ENCODE measurements at regions not wholly inside any gene's neighbourhood (a gene's known extent, or its start where the extent isn't known, plus 50 kb on each side); places are given as distances from the start of the nearest gene placed in this dataset.
"Not testable (repeated sequence)": the region's sequence is repeated elsewhere in the genome, so short reads cannot be mapped to it uniquely, and the experiment has no call there.

GRCh38 chr2:240259201-240259923, 118.9 kb upstream of the OTOS start:
- ATAC-seq (ENCODE audit: insufficient read depth, low read depth) = no peak
- Histone ChIP-seq H3K79me2 (ENCODE audit: insufficient read depth, low read length) (no peaks in the 10 kb centered on the region), H3K27me3 (ENCODE audit: insufficient read depth, low read length, poor library complexity) (no peaks in the 10 kb centered on the region), H3K9ac (ENCODE audit: low read depth, low read length) (no peak overlapping the region), H3K9me3 (ENCODE audit: insufficient read depth, low read length, severe bottlenecking) (no peaks in the 10 kb centered on the region), H3K4me1 (ENCODE audit: insufficient read depth, low read length) (no peaks in the 10 kb centered on the region), H3K4me3 (ENCODE audit: low read depth in 1 of 2, low read length in 2 of 2) (no peak overlapping the region), H2AFZ (ENCODE audit: low read depth, low read length) (no peak overlapping the region), H3K4me2 (ENCODE audit: insufficient read depth, low read length) (no peak overlapping the region), H3K27ac (ENCODE audit: low read length) (no peak overlapping the region), H4K20me1 (ENCODE audit: insufficient read depth, low read length) (no peaks in the 10 kb centered on the region; the same call in 1 of the 2 replicates), H3K36me3 (ENCODE audit: insufficient read depth, low read length) (no peaks in the 10 kb centered on the region)
- no peak for DNase-seq
- TF ChIP-seq CTCF (IDR thresholded peaks at IDR 0.05; ENCODE audit: borderline replicate concordance, extremely low read depth, low read length, poor library complexity, severe bottlenecking) = no peak
- TF ChIP-seq EZH2 (IDR thresholded peaks at IDR 0.05; ENCODE audit: borderline replicate concordance, low read depth, low read length, severe bottlenecking) = no peak

- Histone ChIP-seq H2AFZ (ENCODE audit: low read depth, low read length) (no peak overlapping the region), H3K27me3 (ENCODE audit: insufficient read depth, low read length, poor library complexity) (no peaks in the 10 kb centered on the region), H3K36me3 (ENCODE audit: insufficient read depth, low read length) (no peaks in the 10 kb centered on the region), H3K4me1 (ENCODE audit: insufficient read depth, low read length) (no peaks in the 10 kb centered on the region), H3K9ac (ENCODE audit: low read depth, low read length) (no peak overlapping the region), H3K4me3 (ENCODE audit: low read depth in 1 of 2, low read length in 2 of 2) (no peak overlapping the region), H3K27ac (ENCODE audit: low read length) (no peak overlapping the region), H3K9me3 (ENCODE audit: insufficient read depth, low read length, severe bottlenecking) (no peaks in the 10 kb centered on the region), H4K20me1 (ENCODE audit: insufficient read depth, low read length) (no peaks in the 10 kb centered on the region; the same call in 1 of the 2 replicates), H3K4me2 (ENCODE audit: insufficient read depth, low read length) (no peak overlapping the region), H3K79me2 (ENCODE audit: insufficient read depth, low read length) (no peaks in the 10 kb centered on the region)
- ATAC-seq (ENCODE audit: insufficient read depth, low read depth) (no peak), DNase-seq (no peak)
- TF ChIP-seq CTCF (IDR thresholded peaks at IDR 0.05; ENCODE audit: borderline replicate concordance, extremely low read depth, low read length, poor library complexity, severe bottlenecking) = no peak
- TF ChIP-seq EZH2 (IDR thresholded peaks at IDR 0.05; ENCODE audit: borderline replicate concordance, low read depth, low read length, severe bottlenecking) = no peak
These were observed 119.6 kb upstream of the OTOS start for GRCh38 chr2:240259924-240260529.

GRCh38 chr2:240260664-240261063, 120.2 kb upstream of the OTOS start:
- no peaks in the 10 kb centered on the region; the same call in 1 of the 2 replicates for H4K20me1 ChIP-seq (ENCODE audit: insufficient read depth, low read length)
- no peaks in the 10 kb centered on the region for H3K9me3 ChIP-seq (ENCODE audit: insufficient read depth, low read length, severe bottlenecking)
- no peak overlapping the region for H3K4me3 ChIP-seq (ENCODE audit: low read depth in 1 of 2, low read length in 2 of 2)
- H3K36me3 ChIP-seq (ENCODE audit: insufficient read depth, low read length) = no peaks in the 10 kb centered on the region
- TF ChIP-seq CTCF (IDR thresholded peaks at IDR 0.05; ENCODE audit: borderline replicate concordance, extremely low read depth, low read length, poor library complexity, severe bottlenecking) = no peak
- no peak for TF ChIP-seq EZH2 (IDR thresholded peaks at IDR 0.05; ENCODE audit: borderline replicate concordance, low read depth, low read length, severe bottlenecking)
- no peak overlapping the region for H3K27ac ChIP-seq (ENCODE audit: low read length)
- no peak overlapping the region for H3K9ac ChIP-seq (ENCODE audit: low read depth, low read length)
- DNase-seq (no peak), ATAC-seq (ENCODE audit: insufficient read depth, low read depth) (no peak)
- no peak overlapping the region for H2AFZ ChIP-seq (ENCODE audit: low read depth, low read length)
- H3K4me2 ChIP-seq (ENCODE audit: insufficient read depth, low read length) = no peak overlapping the region
- no peaks in the 10 kb centered on the region for H3K27me3 ChIP-seq (ENCODE audit: insufficient read depth, low read length, poor library complexity)
- no peaks in the 10 kb centered on the region for H3K79me2 ChIP-seq (ENCODE audit: insufficient read depth, low read length)
- H3K4me1 ChIP-seq (ENCODE audit: insufficient read depth, low read length) = no peaks in the 10 kb centered on the region

DNA sequence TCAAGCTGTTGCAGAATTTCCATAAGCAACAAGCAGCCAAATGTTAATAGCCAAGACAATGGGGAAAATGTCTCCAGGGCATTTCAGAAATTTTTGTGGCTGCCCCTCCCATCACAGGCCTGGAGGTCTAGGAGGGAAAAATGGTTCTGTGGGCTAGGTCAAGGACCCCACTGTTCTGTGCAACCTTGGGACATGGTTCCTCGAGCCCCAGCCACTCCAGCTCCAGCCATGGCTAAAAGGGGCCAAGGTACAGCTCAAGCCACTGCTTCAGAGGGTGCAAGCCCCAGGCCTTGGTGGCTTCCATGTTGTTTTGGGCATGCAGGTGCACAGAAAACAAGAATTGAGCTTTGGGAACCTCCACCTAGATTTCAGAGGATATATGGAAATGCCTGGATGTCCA, 122.1 kb upstream of the OTOS start:
- not testable (repeated sequence) for H3K27ac ChIP-seq (ENCODE audit: low read length); H3K27me3 ChIP-seq (ENCODE audit: insufficient read depth, low read length, poor library complexity); DNase-seq; H3K36me3 ChIP-seq (ENCODE audit: insufficient read depth, low read length); H3K79me2 ChIP-seq (ENCODE audit: insufficient read depth, low read length); H3K4me1 ChIP-seq (ENCODE audit: insufficient read depth, low read length); ATAC-seq (ENCODE audit: insufficient read depth, low read depth); H3K9me3 ChIP-seq (ENCODE audit: insufficient read depth, low read length, severe bottlenecking); H3K4me3 ChIP-seq (ENCODE audit: low read depth in 1 of 2, low read length in 2 of 2); H2AFZ ChIP-seq (ENCODE audit: low read depth, low read length); H4K20me1 ChIP-seq (ENCODE audit: insufficient read depth, low read length); H3K9ac ChIP-seq (ENCODE audit: low read depth, low read length); H3K4me2 ChIP-seq (ENCODE audit: insufficient read depth, low read length)
